H1 (cell line): ENCODE measurements at regions not wholly inside any gene's neighbourhood (a gene's known extent, or its start where the extent isn't known, plus 50 kb on each side); places are given as distances from the start of the nearest gene placed in this dataset.

Experiments
- CTCF ChIA-PET: fragments of 300-600 bp; sonication (Branson Sonifier 250); formaldehyde crosslinking; loops from one replicate; lab custom pipeline; 2021; ENCODE audit not compliant: partially characterized antibody; lab: Charles Lee
- POLR2A ChIA-PET: fragments of 300-600 bp; sonication (Branson Sonifier 250); formaldehyde crosslinking; loops from one replicate; lab custom pipeline; 2021; ENCODE audit warnings: inconsistent platforms; ENCODE audit not compliant: partially characterized antibody; lab: Charles Lee
- DNase-seq, 2 experiments: peaks; one replicate each; pipeline versions ENCODE4 v3.0.0 to v3.0.0-alpha.2; 2010 to 2022; ENCODE audit warnings: low spot score in 2 of 2, low read depth in 1 of 2, mixed read lengths in 1 of 2
- FAIRE-seq: peaks from 2 replicates; lab custom pipeline; 2011; peaks lifted over from hg19 to GRCh38; lab: Jason Lieb, UNC
- H2AFZ ChIP-seq: 2 replicates; pipeline ENCODE4 v1.8.1; 2012; ENCODE audit warnings: low read length, inconsistent platforms
- H2AK5ac ChIP-seq: 2 replicates; pipeline ENCODE4 v1.6.1; 2013; ENCODE audit warnings: low read depth, low read length
- H2BK120ac ChIP-seq: replicated peaks from 2 replicates; pipeline ENCODE3; 2013; ENCODE audit warnings: low read depth, low read length, inconsistent platforms
- H2BK12ac ChIP-seq: 2 replicates; pipeline ENCODE4 v1.6.1; 2013; ENCODE audit warnings: low read depth, low read length
- H2BK15ac ChIP-seq: 2 replicates; pipeline ENCODE4 v1.6.1; 2013; ENCODE audit warnings: low read length
- H2BK20ac ChIP-seq: 2 replicates; pipeline ENCODE4 v1.6.1; 2013; ENCODE audit warnings: low read length
- H2BK5ac ChIP-seq: 2 replicates; pipeline ENCODE4 v1.6.1; 2013; ENCODE audit warnings: low read depth, low read length
- H3K14ac ChIP-seq: 2 replicates; pipeline ENCODE4 v1.6.1; 2013; ENCODE audit warnings: inconsistent platforms; ENCODE audit not compliant: insufficient read length
- H3K18ac ChIP-seq: 2 replicates; pipeline ENCODE4 v1.6.1; 2013; ENCODE audit warnings: low read length; ENCODE audit errors: extremely low read depth
- H3K23ac ChIP-seq: 2 replicates; pipeline ENCODE4 v1.6.1; 2013; ENCODE audit warnings: inconsistent platforms; ENCODE audit not compliant: insufficient read length
- H3K23me2 ChIP-seq: 2 replicates; pipeline ENCODE4 v1.6.1; 2013; ENCODE audit warnings: low read depth, low read length
- H3K27ac ChIP-seq: 2 replicates; pipeline ENCODE4 v1.6.1; 2011; ENCODE audit warnings: low read depth, low read length, inconsistent platforms
- H3K27me3 ChIP-seq, 4 experiments: replicated peaks in 1 of 4; 1 replicate in 1 of 4; 2 replicates in 3 of 4; pipeline versions ENCODE4 v1.6.1 to v1.8.1; 2011 to 2013; ENCODE audit warnings: low read length in 3 of 4, mild to moderate bottlenecking in 3 of 4, inconsistent platforms in 2 of 4, mixed read lengths in 2 of 4, moderate library complexity in 1 of 4; ENCODE audit not compliant: control insufficient read depth in 3 of 4, insufficient read depth in 3 of 4; ENCODE audit errors: extremely low read depth in 1 of 4
- H3K36me3 ChIP-seq, 4 experiments: 2 replicates each; pipeline versions ENCODE4 v1.6.1 to v1.8.1; 2011 to 2013; ENCODE audit warnings: mild to moderate bottlenecking in 4 of 4, low read length in 3 of 4, moderate library complexity in 2 of 4, control low read depth in 1 of 4, inconsistent platforms in 1 of 4; ENCODE audit not compliant: insufficient read depth in 4 of 4, control insufficient read depth in 2 of 4
- H3K4ac ChIP-seq: replicated peaks from 2 replicates; pipeline ENCODE3; 2013; ENCODE audit warnings: low read length, low read depth, mixed read lengths, inconsistent platforms; ENCODE audit not compliant: insufficient read length
- H3K4me1 ChIP-seq, 4 experiments: replicated peaks in 1 of 4; 1 replicate in 1 of 4; 2 replicates in 3 of 4; pipeline versions ENCODE4 v1.6.1 to v1.8.1; 2011 to 2013; ENCODE audit warnings: low read length in 3 of 4, inconsistent platforms in 2 of 4, mixed read lengths in 1 of 4; ENCODE audit not compliant: insufficient read depth in 4 of 4, control insufficient read depth in 3 of 4
- H3K4me2 ChIP-seq, 2 experiments: 2 replicates each; pipeline versions ENCODE4 v1.6.1 to v1.8.1; 2011 to 2013; ENCODE audit warnings: low read depth in 2 of 2, low read length in 2 of 2, control low read depth in 1 of 2, inconsistent platforms in 1 of 2, mild to moderate bottlenecking in 1 of 2; ENCODE audit not compliant: insufficient read depth in 1 of 2
- H3K4me3 ChIP-seq, 4 experiments: fragments of 200-600, 300-600 bp in 1 of 4; sonication (generic), shearing (Covaris generic), sonication (Bioruptor Twin) in 1 of 4; 2 replicates each; pipeline versions ENCODE4 v1.5.1 to v1.8.1; 2011 to 2016; ENCODE audit warnings: low read length in 4 of 4, low read depth in 3 of 4, control low read depth in 2 of 4, inconsistent platforms in 2 of 4, mild to moderate bottlenecking in 2 of 4, mixed read lengths in 1 of 4, moderate library complexity in 1 of 4; ENCODE audit not compliant: insufficient read depth in 2 of 4; ENCODE audit errors: extremely low read depth in 1 of 4
- H3K56ac ChIP-seq: replicated peaks from 2 replicates; pipeline ENCODE3; 2013; ENCODE audit warnings: low read depth, mild to moderate bottlenecking, mixed read lengths, low read length, inconsistent platforms; ENCODE audit not compliant: insufficient read length
- H3K79me1 ChIP-seq: 2 replicates; pipeline ENCODE4 v1.6.1; 2013; ENCODE audit warnings: low read depth, low read length, control low read depth
- H3K79me2 ChIP-seq, 2 experiments: 2 replicates each; pipeline versions ENCODE4 v1.6.1 to v1.8.1; 2012 to 2013; ENCODE audit warnings: low read length in 2 of 2, mild to moderate bottlenecking in 2 of 2, inconsistent platforms in 1 of 2; ENCODE audit not compliant: insufficient read depth in 2 of 2, control insufficient read depth in 1 of 2
- H3K9ac ChIP-seq, 4 experiments: replicated peaks in 1 of 4; 1 replicate in 1 of 4; 2 replicates in 3 of 4; pipeline versions ENCODE4 v1.6.1 to v1.8.1; 2011 to 2013; ENCODE audit warnings: low read depth in 3 of 4, low read length in 3 of 4, control low read depth in 2 of 4, mild to moderate bottlenecking in 2 of 4, moderate library complexity in 2 of 4, inconsistent platforms in 1 of 4; ENCODE audit errors: extremely low read depth in 1 of 4
- H3K9me3 ChIP-seq, 2 experiments: 2 replicates each; pipeline versions ENCODE4 v1.6.1 to v1.8.1; 2012 to 2013; ENCODE audit warnings: mild to moderate bottlenecking in 2 of 2, moderate library complexity in 2 of 2, control low read depth in 1 of 2, inconsistent platforms in 1 of 2, low read depth in 1 of 2, low read length in 1 of 2, mixed read lengths in 1 of 2; ENCODE audit not compliant: insufficient read depth in 2 of 2
- H4K20me1 ChIP-seq, 2 experiments: replicated peaks in 1 of 2; 2 replicates each; pipeline versions ENCODE3 to v1.8.1; 2011 to 2013; ENCODE audit warnings: inconsistent platforms in 2 of 2, low read length in 2 of 2, mild to moderate bottlenecking in 1 of 2; ENCODE audit not compliant: insufficient read depth in 2 of 2, control insufficient read depth in 1 of 2
- H4K5ac ChIP-seq: 2 replicates; pipeline ENCODE4 v1.6.1; 2013; ENCODE audit warnings: low read length, low read depth, mixed read lengths, inconsistent platforms; ENCODE audit not compliant: insufficient read length
- H4K8ac ChIP-seq: 2 replicates; pipeline ENCODE4 v1.8.0; 2013; ENCODE audit warnings: mild to moderate bottlenecking, moderate library complexity, low read length, inconsistent platforms; ENCODE audit not compliant: insufficient read depth; ENCODE audit errors: extremely low read depth
- H4K91ac ChIP-seq: replicated peaks from 2 replicates; pipeline ENCODE3; 2013; ENCODE audit warnings: low read length, mixed read lengths, inconsistent platforms; ENCODE audit not compliant: insufficient read length
- CBX8 ChIP-seq: fragments of 300-800, 300-1000 bp; sonication (generic); IDR thresholded peaks from 2 replicates; pipeline ENCODE4 v1.7.1; 2016; ENCODE audit warnings: low read depth, low read length, borderline replicate concordance
- WGBS, 2 experiments: shearing (Covaris generic) in 1 of 2; methylation state at CpG; one replicate each; pipeline versions ENCODE4 v1.1.6 to v1.1.7; 2013 to 2015; ENCODE audit warnings: low lambda C conversion rate in 2 of 2, mixed read lengths in 2 of 2, inconsistent platforms in 1 of 2, low coverage in 1 of 2, missing lambda C conversion rate in 1 of 2; ENCODE audit not compliant: insufficient replicate concordance in 2 of 2, insufficient coverage in 1 of 2, insufficient read length in 1 of 2; ENCODE audit errors: extremely low coverage in 1 of 2, missing lambda C conversion rate in 1 of 2; 5-methylcytosine and 5-hydroxymethylcytosine counted together

DNA sequence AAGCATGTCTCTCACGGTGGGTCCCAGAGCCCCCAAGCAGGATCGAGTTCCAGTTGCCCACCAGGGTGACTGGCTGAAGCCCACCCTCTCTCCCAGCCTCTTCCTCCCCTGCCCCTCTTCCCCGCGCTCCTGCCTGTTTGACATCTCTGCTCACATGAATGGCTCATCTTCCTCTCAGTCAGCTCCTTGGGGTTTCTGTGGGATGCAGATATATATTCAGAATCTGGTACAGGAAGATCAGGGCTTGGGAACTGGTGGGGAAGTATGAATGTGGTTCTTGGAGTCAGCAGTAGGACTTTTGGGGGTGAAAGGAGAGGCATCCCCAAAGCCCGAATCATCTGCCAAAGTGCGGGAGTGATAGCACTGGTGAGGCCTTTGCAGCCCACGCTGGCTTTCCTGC, 158.9 kb upstream of the CIBAR2 start:
- H3K14ac ChIP-seq: no peak overlapping the region
- no peak overlapping the region for H2BK15ac ChIP-seq
- H3K4me1 ChIP-seq: peaks cover 0 to 3% (median 0%) of the 10 kb centered on the region in 4 experiments; a peak in 4 of 7 replicates
- no peaks in the 10 kb centered on the region for H3K23me2 ChIP-seq
- peaks cover 0 to 3% (median 0%) of the 10 kb centered on the region in 4 experiments; a peak in 2 of 7 replicates for H3K27me3 ChIP-seq
- no peak overlapping the region for H3K4me2 ChIP-seq
- FAIRE-seq (no peak), DNase-seq (no peak)
- H2BK5ac ChIP-seq: no peak overlapping the region
- H4K5ac ChIP-seq: no peak overlapping the region
- H2AFZ ChIP-seq: no peak overlapping the region
- H2BK20ac ChIP-seq: no peak overlapping the region
- H3K56ac ChIP-seq: no peak overlapping the region
- H3K23ac ChIP-seq: no peak overlapping the region
- no peak overlapping the region for H2BK120ac ChIP-seq
- H2AK5ac ChIP-seq: no peak overlapping the region
- no peak overlapping the region for H3K4ac ChIP-seq
- no peaks in the 10 kb centered on the region; a peak in 1 of 4 replicates for H3K79me2 ChIP-seq
- H3K36me3 ChIP-seq: no peaks in the 10 kb centered on the region
- H3K79me1 ChIP-seq: no peaks in the 10 kb centered on the region; the same call in 1 of the 2 replicates
- H3K4me3 ChIP-seq: no peak overlapping the region
- POLR2A ChIA-PET: interaction anchor here (1.0 kb wide), 1 partner anchor 19 kb away, joined by 3 read pairs; no protein-coding TSS in a partner anchor
- no peak overlapping the region for H3K27ac ChIP-seq
- no peak for TF ChIP-seq CBX8
- no peak overlapping the region for H2BK12ac ChIP-seq
- no peak overlapping the region for H4K91ac ChIP-seq
- CTCF ChIA-PET: interaction anchor here (1.0 to 3.3 kb wide), 7 partner anchors 12 to 156 kb away, joined by 3 to 30 read pairs (median 5); no protein-coding TSS in a partner anchor
- no peak overlapping the region for H3K9ac ChIP-seq
- no peak overlapping the region for H4K8ac ChIP-seq
- 86% methylated on average over 7 of the region's 7 CpGs; no CpG with 5 or more reads in 1 of the 2 experiments for WGBS, 2 experiments
- H3K18ac ChIP-seq: no peak overlapping the region
- H4K20me1 ChIP-seq: peaks cover 3 to 9% of the 10 kb centered on the region in 2 experiments
- H3K9me3 ChIP-seq: no peaks in the 10 kb centered on the region
